Activated B cell treated with CpG ODN at 0.5 μM for 24 hours (primary cell): ENCODE measurements at regions not wholly inside any gene's neighbourhood (a gene's known extent, or its start where the extent isn't known, plus 50 kb on each side); places are given as distances from the start of the nearest gene placed in this dataset.

Experiments
- ATAC-seq: fragments of 200-7000 bp; cut with Tn5 transposase; one replicate; pipeline ENCODE4 v1.10.0; 2021; ENCODE audit warnings: low read depth, mild to moderate bottlenecking, moderate library complexity
- CTCF ChIA-PET: fragments of 350-600 bp; sonication (Branson Sonifier 250); formaldehyde crosslinking; loops from one replicate; lab custom pipeline; 2021; ENCODE audit warnings: antibody characterized with exemption; lab: Charles Lee
- POLR2A ChIA-PET: fragments of 350-600 bp; sonication (Branson Sonifier 250); formaldehyde crosslinking; loops from one replicate; lab custom pipeline; 2021; ENCODE audit warnings: antibody characterized with exemption; lab: Charles Lee
- DNase-seq: peaks from one replicate; pipeline ENCODE4 v3.0.0; 2022
- H3K27ac Mint-ChIP-seq: one replicate; pipeline ENCODE4 v1.8.0; 2020; ENCODE audit warnings: mixed read lengths
- H3K27me3 Mint-ChIP-seq: one replicate; pipeline ENCODE4 v1.8.0; 2021; ENCODE audit warnings: mixed read lengths
- H3K36me3 Mint-ChIP-seq: one replicate; pipeline ENCODE4 v1.8.0; 2021; ENCODE audit warnings: low read depth, mixed read lengths
- H3K4me1 Mint-ChIP-seq: one replicate; pipeline ENCODE4 v1.8.0; 2021; ENCODE audit warnings: mixed read lengths
- H3K4me3 Mint-ChIP-seq: one replicate; pipeline ENCODE4 v1.8.0; 2020; ENCODE audit warnings: mild to moderate bottlenecking, mixed read lengths
- H3K9me3 Mint-ChIP-seq: one replicate; pipeline ENCODE4 v1.8.0; 2020; ENCODE audit warnings: mixed read lengths
- CTCF ChIP-seq: fragments of 200-600 bp; IDR thresholded peaks from one replicate; pipeline ENCODE4 v1.8.0; 2022; ENCODE audit warnings: antibody characterized with exemption, mild to moderate bottlenecking
- intact Hi-C: fragments of 100-400 bp; cut with micrococcal nuclease; formaldehyde crosslinking; loops from one replicate; pipeline ENCODE4 v1.15.1; 2024

- intact Hi-C loops, result no loop called here
- no peak for DNase-seq
- Mint-ChIP-seq H3K27me3 (no peaks in the 10 kb centered on the region), H3K4me3 (no peak overlapping the region), H3K4me1 (no peaks in the 10 kb centered on the region), H3K9me3 (peaks cover 2% of the 10 kb centered on the region), H3K27ac (no peak overlapping the region), H3K36me3 (no peaks in the 10 kb centered on the region)
- ATAC-seq, result no peak
- ChIA-PET POLR2A (no interaction called here), CTCF (no interaction called here)
- TF ChIP-seq CTCF, result no peak
Measured at GRCh38 chr13:34764246-34764645, 177.8 kb upstream of the NBEA start.

DNA sequence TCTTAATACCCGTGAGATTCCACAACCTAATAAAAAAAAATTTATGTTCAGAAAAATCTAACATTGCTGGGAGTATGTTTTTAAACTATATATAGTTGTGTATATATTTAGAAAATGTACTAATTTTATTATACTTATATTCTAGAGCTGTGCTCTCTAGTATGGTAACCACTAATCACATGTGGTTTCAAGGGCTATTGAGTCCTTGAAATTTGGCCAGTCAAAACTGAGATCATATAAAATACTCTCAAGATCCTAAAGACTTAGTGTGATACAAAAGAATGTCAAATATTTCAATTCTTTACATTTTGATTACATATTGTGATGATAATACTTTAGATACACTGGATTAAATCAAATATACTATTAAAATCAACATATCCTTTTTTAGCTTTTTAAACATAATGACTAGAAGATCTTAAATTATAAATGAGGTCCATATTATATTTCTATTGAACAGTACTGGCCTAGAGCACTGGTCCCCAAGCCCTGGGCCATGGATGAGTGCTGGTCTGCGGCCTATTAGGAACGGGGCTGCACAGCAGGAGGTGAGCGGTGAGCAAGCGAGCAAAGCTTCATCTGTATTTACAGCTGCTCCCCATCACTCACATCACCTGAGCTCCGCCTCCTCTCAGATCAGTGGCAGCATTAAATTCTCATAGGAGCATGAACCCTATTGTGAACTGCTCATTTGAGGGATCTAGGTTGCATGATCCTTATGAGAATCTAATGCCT is 176.5 kb upstream of the NBEA start:
- H3K27ac Mint-ChIP-seq, result no peak overlapping the region
- DNase-seq (no peak), ATAC-seq (no peak)
- H3K9me3 Mint-ChIP-seq, result peaks cover 2% of the 10 kb centered on the region
- H3K4me3 Mint-ChIP-seq, result no peak overlapping the region
- H3K36me3 Mint-ChIP-seq, result no peaks in the 10 kb centered on the region
- CTCF ChIA-PET, result no interaction called here
- H3K4me1 Mint-ChIP-seq, result no peaks in the 10 kb centered on the region
- no peaks in the 10 kb centered on the region for H3K27me3 Mint-ChIP-seq
- POLR2A ChIA-PET, result no interaction called here
- intact Hi-C loops, result no loop called here
- no peak for TF ChIP-seq CTCF

DNA sequence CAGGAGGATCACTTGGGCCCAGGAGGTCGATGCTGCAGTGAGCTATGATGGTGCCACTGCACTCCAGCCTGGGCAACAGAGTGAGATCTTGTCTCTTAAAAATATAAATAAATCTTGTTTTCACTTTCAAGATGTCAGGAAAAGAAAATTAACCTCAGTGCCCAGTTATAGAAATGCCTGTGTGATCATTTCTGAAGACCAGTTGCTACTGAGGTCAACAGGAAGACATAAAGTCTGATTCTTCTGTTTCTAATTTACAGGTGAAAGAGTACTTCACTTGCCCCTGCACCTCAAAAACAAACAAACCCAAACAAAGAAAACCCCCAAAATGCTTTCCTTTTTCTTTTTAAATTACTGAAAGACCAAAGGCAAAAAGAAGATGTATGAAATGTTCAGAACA is 174.3 kb upstream of the NBEA start:
- H3K4me1 Mint-ChIP-seq, result no peaks in the 10 kb centered on the region
- intact Hi-C loops, result no loop called here
- no peak overlapping the region for H3K4me3 Mint-ChIP-seq
- H3K36me3 Mint-ChIP-seq, result no peaks in the 10 kb centered on the region
- POLR2A ChIA-PET, result no interaction called here
- H3K9me3 Mint-ChIP-seq, result peaks cover 2% of the 10 kb centered on the region
- H3K27ac Mint-ChIP-seq, result no peak overlapping the region
- H3K27me3 Mint-ChIP-seq, result no peaks in the 10 kb centered on the region
- DNase-seq (no peak), ATAC-seq (no peak)
- CTCF ChIA-PET, result no interaction called here
- TF ChIP-seq CTCF, result no peak

DNA sequence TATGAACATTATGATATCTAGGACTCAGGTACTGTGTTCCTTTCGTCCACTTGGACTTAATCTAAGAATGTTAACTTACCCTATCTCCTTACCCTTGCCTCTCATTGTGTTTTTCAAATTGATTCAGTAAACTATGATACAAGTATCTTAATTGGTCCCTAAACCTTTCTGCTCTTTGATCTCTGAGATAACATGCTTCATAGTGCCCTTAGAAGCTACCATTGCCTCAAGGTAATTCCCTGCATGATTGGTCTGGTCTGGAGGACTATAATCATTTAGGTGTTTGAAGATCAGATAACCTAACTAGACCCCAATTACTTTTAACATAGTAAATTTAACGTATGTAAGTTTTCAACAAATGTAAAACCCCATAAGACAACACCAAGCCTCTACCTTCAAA is 169.9 kb upstream of the NBEA start:
- CTCF ChIA-PET, result no interaction called here
- H3K27ac Mint-ChIP-seq, result no peak overlapping the region
- POLR2A ChIA-PET, result no interaction called here
- H3K9me3 Mint-ChIP-seq, result peaks cover 2% of the 10 kb centered on the region
- H3K4me1 Mint-ChIP-seq, result no peaks in the 10 kb centered on the region
- DNase-seq (no peak), ATAC-seq (no peak)
- no peak overlapping the region for H3K4me3 Mint-ChIP-seq
- no peak for TF ChIP-seq CTCF
- no peaks in the 10 kb centered on the region for H3K27me3 Mint-ChIP-seq
- H3K36me3 Mint-ChIP-seq, result no peaks in the 10 kb centered on the region
- intact Hi-C loops, result no loop called here

- CTCF ChIA-PET, result no interaction called here
- H3K36me3 Mint-ChIP-seq, result no peaks in the 10 kb centered on the region
- POLR2A ChIA-PET, result no interaction called here
- intact Hi-C loops, result no loop called here
- no peaks in the 10 kb centered on the region for H3K27me3 Mint-ChIP-seq
- H3K4me1 Mint-ChIP-seq, result no peaks in the 10 kb centered on the region
- H3K27ac Mint-ChIP-seq, result no peak overlapping the region
- DNase-seq (no peak), ATAC-seq (no peak)
- peaks cover 3% of the 10 kb centered on the region for H3K9me3 Mint-ChIP-seq
- H3K4me3 Mint-ChIP-seq, result no peak overlapping the region
- no peak for TF ChIP-seq CTCF
Measured at GRCh38 chr13:34772881-34773280, 169.2 kb upstream of the NBEA start.
